ENCODE measurements at regions not wholly inside any gene's neighbourhood (a gene's known extent, or its start where the extent isn't known, plus 50 kb on each side); places are given as distances from the start of the nearest gene placed in this dataset.
"Not testable (repeated sequence)": the region's sequence is repeated elsewhere in the genome, so short reads cannot be mapped to it uniquely, and the experiment has no call there.

DNA sequence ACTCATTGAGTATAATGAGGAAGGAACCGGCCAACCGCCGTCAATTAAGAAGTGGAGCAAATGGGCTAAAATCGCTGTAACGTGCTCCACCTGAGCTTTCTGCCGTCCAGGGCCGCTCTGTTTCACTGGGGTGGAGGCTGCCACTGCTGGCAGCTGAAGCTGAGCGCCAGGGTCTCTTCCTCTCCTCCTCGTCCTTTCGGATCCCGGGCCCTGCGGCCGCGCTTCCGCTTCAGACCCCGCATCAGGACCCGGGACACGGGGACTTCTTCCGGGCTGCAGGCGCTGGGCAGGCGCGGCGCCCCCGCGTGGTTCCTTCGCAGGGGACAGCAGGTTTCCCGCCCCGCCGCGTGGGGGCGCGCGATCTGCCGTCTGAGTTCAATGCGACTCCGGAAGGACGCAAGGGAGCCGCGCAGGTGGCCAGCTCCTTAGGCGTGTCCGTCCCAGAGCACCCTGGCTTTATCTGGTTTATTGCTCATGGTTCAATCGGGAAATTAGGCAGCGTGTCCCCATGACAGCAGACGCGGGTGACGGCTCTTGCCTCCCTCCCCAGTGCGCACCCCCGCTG is 519.8 kb downstream of the TRIML1 start:
- no peak overlapping the region for H3K4me3 ChIP-seq (ENCODE audit: low read depth, low read length)
- no peak for DNase-seq (ENCODE audit: low read depth)
- TF ChIP-seq, protein P1, sequence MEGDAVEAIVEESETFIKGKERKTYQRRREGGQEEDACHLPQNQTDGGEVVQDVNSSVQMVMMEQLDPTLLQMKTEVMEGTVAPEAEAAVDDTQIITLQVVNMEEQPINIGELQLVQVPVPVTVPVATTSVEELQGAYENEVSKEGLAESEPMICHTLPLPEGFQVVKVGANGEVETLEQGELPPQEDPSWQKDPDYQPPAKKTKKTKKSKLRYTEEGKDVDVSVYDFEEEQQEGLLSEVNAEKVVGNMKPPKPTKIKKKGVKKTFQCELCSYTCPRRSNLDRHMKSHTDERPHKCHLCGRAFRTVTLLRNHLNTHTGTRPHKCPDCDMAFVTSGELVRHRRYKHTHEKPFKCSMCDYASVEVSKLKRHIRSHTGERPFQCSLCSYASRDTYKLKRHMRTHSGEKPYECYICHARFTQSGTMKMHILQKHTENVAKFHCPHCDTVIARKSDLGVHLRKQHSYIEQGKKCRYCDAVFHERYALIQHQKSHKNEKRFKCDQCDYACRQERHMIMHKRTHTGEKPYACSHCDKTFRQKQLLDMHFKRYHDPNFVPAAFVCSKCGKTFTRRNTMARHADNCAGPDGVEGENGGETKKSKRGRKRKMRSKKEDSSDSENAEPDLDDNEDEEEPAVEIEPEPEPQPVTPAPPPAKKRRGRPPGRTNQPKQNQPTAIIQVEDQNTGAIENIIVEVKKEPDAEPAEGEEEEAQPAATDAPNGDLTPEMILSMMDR (IDR thresholded peaks at IDR 0.05; ENCODE audit: low read depth, low read length, missing control alignments): no peak

DNA sequence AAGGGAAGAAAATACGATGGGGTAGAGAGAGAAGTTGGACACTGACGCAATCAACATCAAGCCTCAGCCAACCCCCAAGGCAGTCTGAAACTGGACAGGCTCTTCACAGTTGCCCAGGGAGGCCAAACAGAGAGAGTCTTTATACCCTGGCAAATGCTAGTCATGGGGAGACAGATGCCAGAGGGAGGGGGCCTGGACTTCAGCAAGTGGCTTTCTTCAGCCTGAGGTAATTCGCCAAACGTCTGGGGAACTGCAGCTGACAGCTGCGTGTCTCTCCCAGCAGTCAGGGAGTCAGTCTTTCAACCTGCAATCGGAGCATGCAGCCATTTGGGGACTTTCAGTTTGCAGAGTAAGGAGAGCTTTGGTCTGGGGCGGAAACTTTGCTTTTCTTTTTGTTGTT is 521.6 kb downstream of the TRIML1 start:
- no peak for DNase-seq (ENCODE audit: low read depth)
- TF ChIP-seq, protein P1 (IDR thresholded peaks at IDR 0.05; ENCODE audit: low read depth, low read length, missing control alignments): no peak
- H3K4me3 ChIP-seq (ENCODE audit: low read depth, low read length): no peak overlapping the region

DNA sequence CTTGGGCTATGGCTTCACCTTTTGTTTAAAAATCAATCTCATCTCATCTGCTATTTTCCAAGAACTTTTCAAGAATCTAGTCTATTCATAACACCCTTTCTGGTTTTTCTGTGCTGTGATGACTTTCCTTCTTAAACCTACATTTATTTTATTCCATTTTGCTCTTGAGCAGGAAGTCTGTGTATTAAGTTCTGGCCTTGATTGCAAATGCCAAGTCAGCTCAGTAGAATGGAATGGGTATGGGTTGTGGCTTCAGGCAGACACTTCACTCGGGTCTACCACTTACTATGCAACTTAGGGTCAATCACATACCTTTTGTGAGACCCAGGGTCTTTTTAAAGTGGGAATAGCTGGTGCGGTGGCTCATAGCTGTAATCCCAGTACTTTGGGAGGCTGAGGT is 522.3 kb downstream of the TRIML1 start:
- TF ChIP-seq, protein P1 (IDR thresholded peaks at IDR 0.05; ENCODE audit: low read depth, low read length, missing control alignments): no peak

DNA sequence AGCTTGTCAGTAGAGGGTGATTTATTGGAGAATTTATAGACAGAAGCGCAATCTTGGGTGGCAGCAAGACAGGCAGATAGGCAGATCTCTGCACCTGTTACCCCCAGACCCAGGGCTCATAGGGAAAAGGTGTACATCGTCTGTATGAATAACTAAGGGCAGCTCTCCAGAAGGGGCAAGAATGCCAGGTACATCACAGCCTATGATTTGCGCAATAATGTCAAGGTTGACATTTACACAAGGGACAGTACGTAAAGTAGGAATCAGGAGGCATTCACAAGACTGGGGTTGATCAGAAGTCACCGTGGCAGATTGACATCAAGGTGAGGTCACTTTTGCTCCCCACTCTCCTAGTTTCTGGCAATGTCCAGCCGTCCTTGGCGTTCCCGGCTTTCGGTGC is 524.1 kb downstream of the TRIML1 start:
- no peak overlapping the region for H3K4me3 ChIP-seq (ENCODE audit: low read depth, low read length)
- no peak for DNase-seq (ENCODE audit: low read depth)

More for the DNA sequence above, 522.3 kb downstream of the TRIML1 start:
- DNase-seq (ENCODE audit: low read depth): no peak
- no peak overlapping the region for H3K4me3 ChIP-seq (ENCODE audit: low read depth, low read length)

DNA sequence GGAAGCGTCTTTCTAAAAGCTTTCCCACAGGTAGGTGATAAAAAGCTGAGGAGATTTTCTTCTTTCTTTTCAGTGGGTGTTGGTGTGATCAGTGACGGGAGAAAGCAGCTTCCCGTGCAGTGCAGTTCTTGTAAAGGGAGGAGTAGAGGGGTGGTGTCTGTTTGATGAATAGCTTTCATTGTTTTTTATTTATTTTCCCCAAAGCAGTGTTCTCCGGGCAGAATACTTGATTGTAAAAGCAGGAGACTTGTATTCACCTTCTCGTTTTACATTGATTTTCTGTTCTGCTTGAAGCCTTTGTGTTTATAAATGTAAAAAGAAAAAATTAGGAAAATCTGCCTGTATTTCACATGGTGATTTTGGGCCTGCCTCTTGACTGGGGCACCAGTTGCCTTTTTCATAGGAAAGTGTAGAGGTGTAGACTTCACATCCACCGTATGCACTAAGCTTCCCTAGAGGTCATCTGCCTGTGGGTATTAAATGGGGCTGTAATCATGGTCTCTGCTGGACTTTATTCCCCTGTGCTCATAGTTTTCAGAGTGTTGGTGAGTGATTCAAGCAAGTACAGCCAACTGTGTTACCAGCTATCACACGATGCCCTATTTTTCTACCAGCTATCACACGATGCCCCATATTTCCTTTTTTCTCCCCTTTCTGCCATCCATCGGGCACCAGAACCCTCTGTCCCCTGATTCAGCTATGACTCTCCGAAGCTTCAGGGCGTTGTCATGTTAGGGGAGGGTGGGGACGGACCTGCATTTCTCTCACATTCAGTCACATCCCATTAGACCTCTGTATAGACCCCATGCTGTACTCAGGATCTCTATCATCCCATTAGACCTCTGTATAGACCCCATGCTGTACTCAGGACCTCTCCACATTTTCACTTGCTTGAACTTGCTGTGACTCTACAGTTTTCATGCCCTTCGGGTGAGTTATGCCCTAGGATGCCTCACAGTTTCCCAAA is 526.5 kb downstream of the TRIML1 start:
- TF ChIP-seq, protein P1 (IDR thresholded peaks at IDR 0.05; ENCODE audit: low read depth, low read length, missing control alignments): no peak
- no peak overlapping the region for H3K4me3 ChIP-seq (ENCODE audit: low read depth, low read length)
- DNase-seq (ENCODE audit: low read depth): no peak

More for the DNA sequence above, 524.1 kb downstream of the TRIML1 start:
- TF ChIP-seq, protein P1 (IDR thresholded peaks at IDR 0.05; ENCODE audit: low read depth, low read length, missing control alignments): no peak

DNA sequence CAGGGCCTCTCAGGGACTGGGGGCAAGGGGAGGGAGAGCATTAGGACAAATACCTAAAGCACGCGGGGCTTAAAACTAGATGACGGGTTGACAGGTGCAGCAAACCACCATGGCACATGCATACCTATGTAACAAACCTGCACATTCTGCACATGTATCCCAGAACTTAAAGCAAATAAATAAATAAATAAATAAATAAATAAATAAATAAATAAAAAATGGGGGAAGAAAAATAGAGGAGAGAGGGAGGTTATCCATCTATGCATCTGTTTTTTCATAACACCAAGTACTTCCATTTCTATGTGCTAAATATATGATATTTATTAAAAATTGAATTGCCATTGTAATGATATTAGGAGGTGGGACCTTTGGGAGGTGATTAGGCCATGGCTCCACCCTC is 539.5 kb downstream of the TRIML1 start:
- not testable (repeated sequence) for H3K4me3 ChIP-seq (ENCODE audit: low read depth, low read length); DNase-seq (ENCODE audit: low read depth)

DNA sequence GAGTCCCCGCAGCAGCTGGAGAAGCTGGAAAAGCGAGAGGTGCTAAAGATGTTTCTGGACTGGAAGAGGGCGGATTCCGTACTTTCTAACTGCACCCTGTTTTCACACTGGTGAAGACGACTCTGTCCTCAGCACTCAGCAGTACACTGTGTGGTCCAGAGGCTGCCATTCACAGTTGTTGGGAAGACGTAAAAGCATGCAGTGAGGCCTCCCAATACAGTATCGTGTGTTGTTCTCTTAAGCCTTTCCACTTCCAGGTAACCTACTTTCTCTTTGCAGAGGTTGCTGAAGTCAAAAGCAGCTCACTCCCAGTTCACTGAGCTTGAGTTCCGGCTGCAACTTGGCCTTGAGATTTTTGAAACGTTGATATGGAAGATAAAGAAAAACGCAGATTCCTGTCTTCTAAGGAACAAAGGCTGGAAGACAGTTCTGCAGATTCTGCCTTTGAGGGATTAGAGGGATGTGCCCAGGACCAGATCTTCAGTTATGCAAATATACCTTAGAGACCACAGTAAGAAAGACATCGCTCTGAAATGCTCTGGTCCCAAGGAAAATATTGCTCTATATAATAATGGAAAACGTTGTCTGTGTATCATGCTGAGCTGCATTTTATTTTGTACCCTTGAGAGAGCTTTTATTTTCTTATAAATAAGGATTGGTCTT is 540.9 kb downstream of the TRIML1 start:
- TF ChIP-seq, protein P1 (IDR thresholded peaks at IDR 0.05; ENCODE audit: low read depth, low read length, missing control alignments): no peak
- DNase-seq (ENCODE audit: low read depth): no peak

More for the DNA sequence above, 540.9 kb downstream of the TRIML1 start:
- H3K4me3 ChIP-seq (ENCODE audit: low read depth, low read length): no peak overlapping the region

All from GM12864 (cell line).